ENCODE measurements at regions not wholly inside any gene's neighbourhood (a gene's known extent, or its start where the extent isn't known, plus 50 kb on each side); places are given as distances from the start of the nearest gene placed in this dataset.

- H3K27me3 ChIP-seq (ENCODE audit: control insufficient read depth, insufficient read depth, low read length): no peaks in the 10 kb centered on the region
- H2BK20ac ChIP-seq (ENCODE audit: low read depth, low read length): no peak overlapping the region
- in situ Hi-C loops (cut with MboI; ENCODE audit: low sequenced_read_pairs): no loop called here
- no peaks in the 10 kb centered on the region for H3K79me1 ChIP-seq (ENCODE audit: low read depth in 1 of 2, low read length in 2 of 2)
- no peak overlapping the region for H3K9ac ChIP-seq (ENCODE audit: low read depth, low read length)
- no peaks in the 10 kb centered on the region for H3K36me3 ChIP-seq (ENCODE audit: control insufficient read depth, insufficient read depth, low read length)
- no peak overlapping the region for H3K23ac ChIP-seq (ENCODE audit: low read depth, low read length)
- no peaks in the 10 kb centered on the region for H4K20me1 ChIP-seq (ENCODE audit: insufficient read depth, low read length)
- no peak overlapping the region for H2AFZ ChIP-seq (replicated peaks; ENCODE audit: low read length, poor library complexity)
- no peak overlapping the region for H2AK9ac ChIP-seq (replicated peaks; ENCODE audit: low read depth, low read length, poor library complexity)
- H4K5ac ChIP-seq (ENCODE audit: low read depth, low read length): no peak overlapping the region
- DNase-seq: no peak
- no peak overlapping the region for H3K4me3 ChIP-seq (ENCODE audit: insufficient read depth, low read depth, low read length)
- no peak overlapping the region for H2AK5ac ChIP-seq (ENCODE audit: low read depth, low read length)
- H3K4me2 ChIP-seq (ENCODE audit: low read depth, low read length): no peak overlapping the region
- no peaks in the 10 kb centered on the region for H3K9me1 ChIP-seq (ENCODE audit: insufficient read depth, low read length)
- H3K9me3 ChIP-seq (ENCODE audit: control insufficient read depth, insufficient read depth, low read length): no peaks in the 10 kb centered on the region
- no peak overlapping the region for H3K18ac ChIP-seq (ENCODE audit: low read depth, low read length)
- no peak overlapping the region for H3K27ac ChIP-seq (ENCODE audit: insufficient read depth, low read length)
- no peak overlapping the region for H3K56ac ChIP-seq (ENCODE audit: extremely low read depth, insufficient read depth, low read length)
- dilution Hi-C loops (cut with HindIII; ENCODE audit: low sequenced_read_pairs, unreplicated experiment): no loop called here
- WGBS, 2 experiments (ENCODE audit: extremely low coverage in 2 of 2, insufficient read length in 1 of 2): no CpG with 5 or more reads among the region's 1 CpG
- H4K8ac ChIP-seq (ENCODE audit: low read depth in 2 of 2, low read length in 2 of 2): no peak overlapping the region
- H3K4me1 ChIP-seq (ENCODE audit: control insufficient read depth, insufficient read depth, low read length): no peaks in the 10 kb centered on the region
- ChIA-PET POLR2A (ENCODE audit: unreplicated experiment) (no interaction called here), CTCF (no interaction called here)
- ATAC-seq (ENCODE audit: low read depth): no peak
- TF ChIP-seq POLR2A (IDR thresholded peaks at IDR 0.05; ENCODE audit: low read depth, low read length) (no peak), USF2 (IDR thresholded peaks at IDR 0.05; ENCODE audit: low read depth, low read length) (no peak), MXI1 (IDR thresholded peaks at IDR 0.05; ENCODE audit: borderline replicate concordance, low read depth, low read length) (no peak), SMC3 (IDR thresholded peaks at IDR 0.05; ENCODE audit: low read depth, low read length) (no peak), RFX5 (IDR thresholded peaks at IDR 0.05; ENCODE audit: low read depth, low read length) (no peak), BHLHE40 (IDR thresholded peaks at IDR 0.05; ENCODE audit: low read depth, low read length) (no peak), CEBPB (IDR thresholded peaks at IDR 0.05; ENCODE audit: low read depth, low read length) (no peak), CHD1 (IDR thresholded peaks at IDR 0.05; ENCODE audit: low read depth, low read length) (no peak), MAZ (IDR thresholded peaks at IDR 0.05; ENCODE audit: borderline replicate concordance, low read depth, low read length) (no peak), CTCF (conservative IDR thresholded peaks at IDR 0.05; ENCODE audit: low read depth, low read length) (no peak), RCOR1 (IDR thresholded peaks at IDR 0.05; ENCODE audit: insufficient replicate concordance, low read length) (no peak), RAD21 (IDR thresholded peaks at IDR 0.05; ENCODE audit: low read length) (no peak), FOS (IDR thresholded peaks at IDR 0.05; ENCODE audit: low read depth, low read length) (no peak), ELK1 (IDR thresholded peaks at IDR 0.05; ENCODE audit: borderline replicate concordance, low read depth, low read length) (no peak), NFE2L2 (IDR thresholded peaks at IDR 0.05; ENCODE audit: low read depth, low read length) (no peak), MAFK (IDR thresholded peaks at IDR 0.05; ENCODE audit: low read depth, low read length) (no peak)
- no TSS peak for BruUV-seq (replicated peaks)
- no peak overlapping the region for H4K91ac ChIP-seq (ENCODE audit: insufficient read depth, low read depth, low read length)
- H2BK5ac ChIP-seq (ENCODE audit: low read depth, low read length, poor library complexity, severe bottlenecking): no peak overlapping the region
- H2BK120ac ChIP-seq (ENCODE audit: low read depth, low read length): no peak overlapping the region
- no peak overlapping the region for H3K4ac ChIP-seq (ENCODE audit: low read depth, low read length)
- H3K14ac ChIP-seq (replicated peaks; ENCODE audit: low read depth, low read length): no peak overlapping the region
- H2BK15ac ChIP-seq (ENCODE audit: low read depth, low read length): no peak overlapping the region
- intact Hi-C loops (cut with micrococcal nuclease): no loop called here
Observed at GRCh38 chr3:166405896-166406295, 568.7 kb upstream of the BCHE start.

Data from IMR-90 (cell line).